ENCODE measurements at regions not wholly inside any gene's neighbourhood (a gene's known extent, or its start where the extent isn't known, plus 50 kb on each side); places are given as distances from the start of the nearest gene placed in this dataset.

GRCh38 chr6:145036848-145037567, 698.3 kb downstream of the EPM2A start:
- DNase-seq: no peak

GRCh38 chr6:145042559-145042958, 692.8 kb downstream of the EPM2A start:
- DNase-seq: no peak

- DNase-seq: no peak
Measured at GRCh38 chr6:145043926-145044500, 691.3 kb downstream of the EPM2A start.

GRCh38 chr6:145044641-145045246, 690.6 kb downstream of the EPM2A start:
- no peak for DNase-seq

GRCh38 chr6:145045582-145045981, 689.7 kb downstream of the EPM2A start:
- no peak for DNase-seq

GRCh38 chr6:145047891-145048290, 687.4 kb downstream of the EPM2A start:
- no peak for DNase-seq

- DNase-seq: no peak
Measured at GRCh38 chr6:145051661-145052060, 683.7 kb downstream of the EPM2A start.

GRCh38 chr6:145055567-145055966, 679.8 kb downstream of the EPM2A start:
- no peak for DNase-seq

- DNase-seq: no peak
Measured at GRCh38 chr6:145060714-145061113, 674.6 kb downstream of the EPM2A start.

- DNase-seq: no peak
Measured at GRCh38 chr6:145063091-145063490, 672.2 kb downstream of the EPM2A start.

GRCh38 chr6:145067430-145067829, 667.9 kb downstream of the EPM2A start:
- DNase-seq: no peak

GRCh38 chr6:145068577-145068976, 666.7 kb downstream of the EPM2A start:
- DNase-seq: no peak

- no peak for DNase-seq
Measured at GRCh38 chr6:145069966-145070365, 665.4 kb downstream of the EPM2A start.

GRCh38 chr6:145070791-145071190, 664.5 kb downstream of the EPM2A start:
- no peak for DNase-seq

- DNase-seq: no peak
Measured at GRCh38 chr6:145071836-145072235, 663.5 kb downstream of the EPM2A start.

GRCh38 chr6:145073811-145074210, 661.5 kb downstream of the EPM2A start:
- DNase-seq: no peak

GRCh38 chr6:145074805-145075204, 660.5 kb downstream of the EPM2A start:
- no peak for DNase-seq

GRCh38 chr6:145075425-145075824, 659.9 kb downstream of the EPM2A start:
- DNase-seq: no peak

GRCh38 chr6:145076115-145076841, 659.0 kb downstream of the EPM2A start:
- DNase-seq: no peak

GRCh38 chr6:145077382-145077781, 657.9 kb downstream of the EPM2A start:
- DNase-seq: no peak

GRCh38 chr6:145080651-145081050, 654.7 kb downstream of the EPM2A start:
- DNase-seq: no peak

GRCh38 chr6:145081677-145082076, 653.6 kb downstream of the EPM2A start:
- DNase-seq: no peak

GRCh38 chr6:145082359-145082758, 653.0 kb downstream of the EPM2A start:
- DNase-seq: no peak

GRCh38 chr6:145086197-145086596, 649.1 kb downstream of the EPM2A start:
- peak; percentile 82 for DNase-seq
